ENCODE measurements at regions not wholly inside any gene's neighbourhood (a gene's known extent, or its start where the extent isn't known, plus 50 kb on each side); places are given as distances from the start of the nearest gene placed in this dataset.

- intact Hi-C loops (cut with micrococcal nuclease; ENCODE audit: unreplicated experiment): no loop called here
- POLR2A ChIA-PET: interaction anchor here (0.5 to 0.7 kb wide), 3 partner anchors 153 to 256 kb away, joined by 3 to 4 read pairs (median 3); no protein-coding TSS in a partner anchor
- BruUV-seq (replicated peaks): no TSS peak
These were observed 201.4 kb upstream of the EEA1 start for GRCh38 chr12:93130366-93131054.

DNA sequence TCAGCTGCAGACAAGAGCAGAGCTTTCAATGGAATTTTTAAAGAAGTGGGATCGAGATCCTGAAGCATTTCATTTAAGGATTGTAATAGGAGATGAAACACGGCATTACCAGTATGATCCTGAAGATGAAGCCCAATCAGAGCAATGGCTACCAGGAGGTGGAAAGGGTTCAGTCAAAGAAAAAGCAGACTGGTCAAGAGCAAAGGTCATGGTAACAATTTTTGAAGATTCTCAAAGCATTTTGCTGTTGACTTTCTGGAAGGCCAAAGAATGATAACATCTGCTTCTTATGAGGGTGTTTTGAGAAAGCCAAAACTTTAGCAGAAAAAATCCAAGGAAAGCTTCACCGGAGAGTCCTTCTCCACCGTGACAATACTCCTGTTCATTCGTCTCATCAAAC lies 204.3 kb upstream of the EEA1 start:
- Histone ChIP-seq H3K4me1 (ENCODE audit: insufficient read depth, low read length, poor library complexity, severe bottlenecking) (no peaks in the 10 kb centered on the region), H3K79me2 (ENCODE audit: insufficient read depth, low read depth, low read length) (no peaks in the 10 kb centered on the region), H3K9me2 (ENCODE audit: insufficient read depth, low read length) (no peaks in the 10 kb centered on the region), H3K36me3 (ENCODE audit: insufficient read depth, low read length) (no peaks in the 10 kb centered on the region), H3K4me3 (ENCODE audit: low read depth, low read length, poor library complexity, severe bottlenecking) (no peak overlapping the region), H3K4me2 (ENCODE audit: low read length) (no peak overlapping the region), H3K27ac (ENCODE audit: low read depth, low read length, poor library complexity, severe bottlenecking) (no peak overlapping the region), H2AFZ (ENCODE audit: low read length) (no peak overlapping the region), H4K20me1 (ENCODE audit: insufficient read depth, low read length) (no peaks in the 10 kb centered on the region), H3K9me3 (ENCODE audit: low read length) (no peaks in the 10 kb centered on the region)
- POLR2A ChIA-PET: interaction anchor here (1.9 kb wide), 1 partner anchor 11 kb away, joined by 5 read pairs; no protein-coding TSS in a partner anchor
- TF ChIP-seq, protein P1, sequence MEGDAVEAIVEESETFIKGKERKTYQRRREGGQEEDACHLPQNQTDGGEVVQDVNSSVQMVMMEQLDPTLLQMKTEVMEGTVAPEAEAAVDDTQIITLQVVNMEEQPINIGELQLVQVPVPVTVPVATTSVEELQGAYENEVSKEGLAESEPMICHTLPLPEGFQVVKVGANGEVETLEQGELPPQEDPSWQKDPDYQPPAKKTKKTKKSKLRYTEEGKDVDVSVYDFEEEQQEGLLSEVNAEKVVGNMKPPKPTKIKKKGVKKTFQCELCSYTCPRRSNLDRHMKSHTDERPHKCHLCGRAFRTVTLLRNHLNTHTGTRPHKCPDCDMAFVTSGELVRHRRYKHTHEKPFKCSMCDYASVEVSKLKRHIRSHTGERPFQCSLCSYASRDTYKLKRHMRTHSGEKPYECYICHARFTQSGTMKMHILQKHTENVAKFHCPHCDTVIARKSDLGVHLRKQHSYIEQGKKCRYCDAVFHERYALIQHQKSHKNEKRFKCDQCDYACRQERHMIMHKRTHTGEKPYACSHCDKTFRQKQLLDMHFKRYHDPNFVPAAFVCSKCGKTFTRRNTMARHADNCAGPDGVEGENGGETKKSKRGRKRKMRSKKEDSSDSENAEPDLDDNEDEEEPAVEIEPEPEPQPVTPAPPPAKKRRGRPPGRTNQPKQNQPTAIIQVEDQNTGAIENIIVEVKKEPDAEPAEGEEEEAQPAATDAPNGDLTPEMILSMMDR (conservative IDR thresholded peaks at IDR 0.05; ENCODE audit: low read length): no peak
- TF ChIP-seq EZH2phosphoT487 (IDR thresholded peaks at IDR 0.05; ENCODE audit: borderline replicate concordance, low read depth, low read length): no peak
- BruUV-seq (replicated peaks): no TSS peak
- no peak for DNase-seq (ENCODE audit: low spot score)
- intact Hi-C loops (cut with micrococcal nuclease; ENCODE audit: unreplicated experiment): no loop called here
- CTCF ChIA-PET (ENCODE audit: unreplicated experiment): no interaction called here

More at GRCh38 chr12:93130366-93131054, 201.4 kb upstream of the EEA1 start:
- TF ChIP-seq, protein P1 (conservative IDR thresholded peaks at IDR 0.05; ENCODE audit: low read length): no peak
- no peak for TF ChIP-seq EZH2phosphoT487 (IDR thresholded peaks at IDR 0.05; ENCODE audit: borderline replicate concordance, low read depth, low read length)
- H3K9me3 ChIP-seq (ENCODE audit: low read length): no peaks in the 10 kb centered on the region
- H3K4me1 ChIP-seq (ENCODE audit: insufficient read depth, low read length, poor library complexity, severe bottlenecking): no peaks in the 10 kb centered on the region
- no peaks in the 10 kb centered on the region for H3K9me2 ChIP-seq (ENCODE audit: insufficient read depth, low read length)
- no peaks in the 10 kb centered on the region for H4K20me1 ChIP-seq (ENCODE audit: insufficient read depth, low read length)
- H3K79me2 ChIP-seq (ENCODE audit: insufficient read depth, low read depth, low read length): no peaks in the 10 kb centered on the region
- DNase-seq (ENCODE audit: low spot score): no peak
- no peaks in the 10 kb centered on the region for H3K36me3 ChIP-seq (ENCODE audit: insufficient read depth, low read length)
- CTCF ChIA-PET (ENCODE audit: unreplicated experiment): no interaction called here
- H2AFZ ChIP-seq (ENCODE audit: low read length): no peak overlapping the region
- H3K4me3 ChIP-seq (ENCODE audit: low read depth, low read length, poor library complexity, severe bottlenecking): no peak overlapping the region
- H3K4me2 ChIP-seq (ENCODE audit: low read length): no peak overlapping the region
- no peak overlapping the region for H3K27ac ChIP-seq (ENCODE audit: low read depth, low read length, poor library complexity, severe bottlenecking)

DNA sequence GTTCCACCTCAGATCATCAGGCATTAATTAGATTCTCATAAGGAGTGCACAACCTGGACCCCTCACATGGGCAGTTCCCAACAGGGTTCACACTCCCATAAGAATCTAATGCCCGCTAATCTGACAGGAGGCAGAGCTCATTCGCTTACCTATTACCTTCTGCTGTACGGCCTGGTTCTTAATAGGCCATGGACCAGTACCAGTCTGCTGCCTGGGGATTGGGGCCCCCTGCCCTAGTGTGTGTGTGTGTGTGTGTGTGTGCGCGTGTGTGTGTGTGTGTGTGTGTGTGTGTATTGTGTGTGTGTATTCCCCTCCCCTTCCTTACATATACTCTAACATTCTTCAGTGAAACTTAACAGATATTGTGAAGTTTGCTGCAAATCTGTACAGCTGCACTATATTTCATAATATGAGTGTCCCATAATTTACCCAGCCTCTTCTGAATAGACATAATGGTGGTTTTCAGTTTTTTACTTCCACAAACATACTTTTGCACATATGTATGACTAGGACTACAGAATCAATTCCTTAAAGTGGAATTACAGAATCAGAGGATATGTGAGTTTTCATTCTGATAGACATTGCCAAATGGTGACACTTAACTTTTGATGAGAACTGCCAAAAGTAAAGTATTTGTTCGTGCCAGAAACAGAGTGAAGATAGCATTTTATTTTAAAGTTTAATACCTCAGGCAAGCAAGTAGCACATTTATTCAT lies 205.2 kb upstream of the EEA1 start:
- H3K9me2 ChIP-seq (ENCODE audit: insufficient read depth, low read length): no peaks in the 10 kb centered on the region
- BruUV-seq (replicated peaks): no TSS peak
- H3K4me1 ChIP-seq (ENCODE audit: insufficient read depth, low read length, poor library complexity, severe bottlenecking): no peaks in the 10 kb centered on the region
- H3K36me3 ChIP-seq (ENCODE audit: insufficient read depth, low read length): no peaks in the 10 kb centered on the region
- TF ChIP-seq EZH2phosphoT487 (IDR thresholded peaks at IDR 0.05; ENCODE audit: borderline replicate concordance, low read depth, low read length): no peak
- TF ChIP-seq, protein P1 (conservative IDR thresholded peaks at IDR 0.05; ENCODE audit: low read length): no peak
- ChIA-PET POLR2A (interaction anchor here (1.9 kb wide), 1 partner anchor 10 kb away, joined by 5 read pairs; no protein-coding TSS in a partner anchor), CTCF (ENCODE audit: unreplicated experiment) (no interaction called here)
- no peaks in the 10 kb centered on the region for H3K79me2 ChIP-seq (ENCODE audit: insufficient read depth, low read depth, low read length)
- DNase-seq (ENCODE audit: low spot score): no peak
- no peaks in the 10 kb centered on the region for H4K20me1 ChIP-seq (ENCODE audit: insufficient read depth, low read length)
- no peak overlapping the region for H3K27ac ChIP-seq (ENCODE audit: low read depth, low read length, poor library complexity, severe bottlenecking)
- no peak overlapping the region for H3K4me2 ChIP-seq (ENCODE audit: low read length)
- no peaks in the 10 kb centered on the region for H3K9me3 ChIP-seq (ENCODE audit: low read length)
- no peak overlapping the region for H3K4me3 ChIP-seq (ENCODE audit: low read depth, low read length, poor library complexity, severe bottlenecking)
- intact Hi-C loops (cut with micrococcal nuclease; ENCODE audit: unreplicated experiment): no loop called here
- peak overlapping the region; percentile 36 for H2AFZ ChIP-seq (ENCODE audit: low read length)

Measured in OCI-LY7 (cell line).